ENCODE measurements at regions not wholly inside any gene's neighbourhood (a gene's known extent, or its start where the extent isn't known, plus 50 kb on each side); places are given as distances from the start of the nearest gene placed in this dataset.

GRCh38 chr3:8298021-8298954 lies 203.3 kb upstream of the LMCD1 start:
- Histone ChIP-seq H3K9me2 (ENCODE audit: low read depth, low read length) (no peaks in the 10 kb centered on the region), H3K79me2 (ENCODE audit: insufficient read depth, low read length) (no peaks in the 10 kb centered on the region), H3K4me1 (ENCODE audit: insufficient read depth, low read length, severe bottlenecking) (no peaks in the 10 kb centered on the region), H2AFZ (ENCODE audit: low read length) (no peak overlapping the region), H3K27me3 (ENCODE audit: insufficient read depth, low read length) (no peaks in the 10 kb centered on the region), H4K20me1 (ENCODE audit: insufficient read depth, low read length) (no peaks in the 10 kb centered on the region), H3K9ac (ENCODE audit: low read length) (no peak overlapping the region), H3K4me3 (ENCODE audit: low read depth, low read length, poor library complexity, severe bottlenecking) (no peak overlapping the region), H3K36me3 (ENCODE audit: insufficient read depth, low read length) (no peaks in the 10 kb centered on the region), H3K27ac (ENCODE audit: low read depth, low read length, poor library complexity, severe bottlenecking) (no peak overlapping the region), H3F3A (ENCODE audit: insufficient read depth, low read length) (no peaks in the 10 kb centered on the region), H3K9me3 (ENCODE audit: low read length) (no peaks in the 10 kb centered on the region), H3K4me2 (ENCODE audit: low read length) (no peak overlapping the region)
- TF ChIP-seq, protein P1, sequence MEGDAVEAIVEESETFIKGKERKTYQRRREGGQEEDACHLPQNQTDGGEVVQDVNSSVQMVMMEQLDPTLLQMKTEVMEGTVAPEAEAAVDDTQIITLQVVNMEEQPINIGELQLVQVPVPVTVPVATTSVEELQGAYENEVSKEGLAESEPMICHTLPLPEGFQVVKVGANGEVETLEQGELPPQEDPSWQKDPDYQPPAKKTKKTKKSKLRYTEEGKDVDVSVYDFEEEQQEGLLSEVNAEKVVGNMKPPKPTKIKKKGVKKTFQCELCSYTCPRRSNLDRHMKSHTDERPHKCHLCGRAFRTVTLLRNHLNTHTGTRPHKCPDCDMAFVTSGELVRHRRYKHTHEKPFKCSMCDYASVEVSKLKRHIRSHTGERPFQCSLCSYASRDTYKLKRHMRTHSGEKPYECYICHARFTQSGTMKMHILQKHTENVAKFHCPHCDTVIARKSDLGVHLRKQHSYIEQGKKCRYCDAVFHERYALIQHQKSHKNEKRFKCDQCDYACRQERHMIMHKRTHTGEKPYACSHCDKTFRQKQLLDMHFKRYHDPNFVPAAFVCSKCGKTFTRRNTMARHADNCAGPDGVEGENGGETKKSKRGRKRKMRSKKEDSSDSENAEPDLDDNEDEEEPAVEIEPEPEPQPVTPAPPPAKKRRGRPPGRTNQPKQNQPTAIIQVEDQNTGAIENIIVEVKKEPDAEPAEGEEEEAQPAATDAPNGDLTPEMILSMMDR (IDR thresholded peaks at IDR 0.05; ENCODE audit: low read length), result no peak
- no peak for TF ChIP-seq EZH2 (IDR thresholded peaks at IDR 0.05; ENCODE audit: borderline replicate concordance, low read length)

GRCh38 chr3:8301977-8302735 lies 199.5 kb upstream of the LMCD1 start:
- Histone ChIP-seq H3K4me1 (ENCODE audit: insufficient read depth, low read length, severe bottlenecking) (no peaks in the 10 kb centered on the region), H3K27me3 (ENCODE audit: insufficient read depth, low read length) (no peaks in the 10 kb centered on the region), H3F3A (ENCODE audit: insufficient read depth, low read length) (no peaks in the 10 kb centered on the region), H3K27ac (ENCODE audit: low read depth, low read length, poor library complexity, severe bottlenecking) (no peak overlapping the region), H3K9me3 (ENCODE audit: low read length) (no peaks in the 10 kb centered on the region), H3K36me3 (ENCODE audit: insufficient read depth, low read length) (no peaks in the 10 kb centered on the region), H3K4me3 (ENCODE audit: low read depth, low read length, poor library complexity, severe bottlenecking) (no peak overlapping the region), H3K9ac (ENCODE audit: low read length) (no peak overlapping the region), H3K9me2 (ENCODE audit: low read depth, low read length) (no peaks in the 10 kb centered on the region), H3K4me2 (ENCODE audit: low read length) (no peak overlapping the region), H2AFZ (ENCODE audit: low read length) (no peak overlapping the region), H3K79me2 (ENCODE audit: insufficient read depth, low read length) (no peaks in the 10 kb centered on the region), H4K20me1 (ENCODE audit: insufficient read depth, low read length) (no peaks in the 10 kb centered on the region)
- TF ChIP-seq EZH2 (IDR thresholded peaks at IDR 0.05; ENCODE audit: borderline replicate concordance, low read length), result no peak
- TF ChIP-seq, protein P1 (IDR thresholded peaks at IDR 0.05; ENCODE audit: low read length), result peak; percentile 71

GRCh38 chr3:8303466-8303865 lies 198.2 kb upstream of the LMCD1 start:
- H3K4me2 ChIP-seq (ENCODE audit: low read length), result no peak overlapping the region
- H3K4me1 ChIP-seq (ENCODE audit: insufficient read depth, low read length, severe bottlenecking), result no peaks in the 10 kb centered on the region

More at GRCh38 chr3:8303466-8303865, 198.2 kb upstream of the LMCD1 start:
- H3K9me2 ChIP-seq (ENCODE audit: low read depth, low read length), result no peaks in the 10 kb centered on the region
- H2AFZ ChIP-seq (ENCODE audit: low read length), result no peak overlapping the region
- H3K27me3 ChIP-seq (ENCODE audit: insufficient read depth, low read length), result no peaks in the 10 kb centered on the region
- H3K9ac ChIP-seq (ENCODE audit: low read length), result no peak overlapping the region
- H3K36me3 ChIP-seq (ENCODE audit: insufficient read depth, low read length), result no peaks in the 10 kb centered on the region
- no peaks in the 10 kb centered on the region for H4K20me1 ChIP-seq (ENCODE audit: insufficient read depth, low read length)
- H3K27ac ChIP-seq (ENCODE audit: low read depth, low read length, poor library complexity, severe bottlenecking), result no peak overlapping the region
- H3K79me2 ChIP-seq (ENCODE audit: insufficient read depth, low read length), result no peaks in the 10 kb centered on the region
- no peaks in the 10 kb centered on the region for H3F3A ChIP-seq (ENCODE audit: insufficient read depth, low read length)
- no peaks in the 10 kb centered on the region for H3K9me3 ChIP-seq (ENCODE audit: low read length)
- no peak overlapping the region for H3K4me3 ChIP-seq (ENCODE audit: low read depth, low read length, poor library complexity, severe bottlenecking)
- no peak for TF ChIP-seq EZH2 (IDR thresholded peaks at IDR 0.05; ENCODE audit: borderline replicate concordance, low read length)
- TF ChIP-seq, protein P1 (IDR thresholded peaks at IDR 0.05; ENCODE audit: low read length), result no peak

Data from OCI-LY1 (cell line).